KBM-7 (cell line): ENCODE measurements at regions not wholly inside any gene's neighbourhood (a gene's known extent, or its start where the extent isn't known, plus 50 kb on each side); places are given as distances from the start of the nearest gene placed in this dataset.
"Not testable (repeated sequence)": the region's sequence is repeated elsewhere in the genome, so short reads cannot be mapped to it uniquely, and the experiment has no call there.

Source experiments
- DNase-seq: peaks from one replicate; pipeline ENCODE4 v3.0.0-alpha.2; 2015
- in situ Hi-C: fragments of 300-500 bp; cut with MboI; formaldehyde crosslinking; loops from 2 replicates; pipeline ENCODE4 v1.14.3; 2020; ENCODE audit warnings: low sequenced_read_pairs, low pct_unique_long_range_greater_than_20kb, mixed read lengths

DNA sequence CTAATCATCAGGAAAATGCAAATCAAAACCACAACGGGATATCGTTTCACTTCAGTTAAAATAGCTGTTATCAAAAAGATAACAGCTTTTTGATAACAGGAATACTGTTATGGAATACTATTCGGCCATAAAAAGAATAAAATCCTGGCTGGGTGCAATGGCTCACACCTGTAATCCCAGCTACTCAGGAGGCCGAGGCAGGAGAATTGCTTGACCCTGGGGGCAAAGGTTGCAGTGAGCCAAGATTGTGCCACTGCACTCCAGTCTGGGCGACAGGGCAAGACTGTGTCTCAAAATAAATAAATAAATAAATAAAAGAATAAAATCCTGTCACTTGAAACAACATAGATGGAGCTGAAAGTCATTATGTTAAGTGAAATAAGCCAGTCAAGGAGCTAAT, 178.1 kb upstream of the TSC22D2 start:
- DNase-seq: no peak
- in situ Hi-C loops: no loop called here

DNA sequence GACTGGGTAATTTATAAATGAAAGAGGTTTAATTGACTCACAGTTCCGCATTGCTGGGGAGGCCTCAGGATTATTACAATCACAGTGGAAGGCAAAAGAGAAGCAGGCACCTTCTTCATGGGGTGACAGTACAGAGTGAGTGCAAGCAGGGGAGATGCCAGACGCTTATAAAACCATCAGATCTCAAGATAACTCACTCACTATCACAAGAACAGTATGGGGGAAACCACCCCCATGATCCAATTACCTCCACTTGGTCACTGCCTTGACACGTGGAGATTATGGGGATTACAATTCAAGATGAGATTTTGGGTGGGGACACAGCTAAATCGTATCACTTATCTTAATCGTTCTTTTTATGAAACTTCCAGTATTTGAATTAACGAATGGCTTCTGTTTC, 179.5 kb upstream of the TSC22D2 start:
- in situ Hi-C loops, DNase-seq: not testable (repeated sequence)

DNA sequence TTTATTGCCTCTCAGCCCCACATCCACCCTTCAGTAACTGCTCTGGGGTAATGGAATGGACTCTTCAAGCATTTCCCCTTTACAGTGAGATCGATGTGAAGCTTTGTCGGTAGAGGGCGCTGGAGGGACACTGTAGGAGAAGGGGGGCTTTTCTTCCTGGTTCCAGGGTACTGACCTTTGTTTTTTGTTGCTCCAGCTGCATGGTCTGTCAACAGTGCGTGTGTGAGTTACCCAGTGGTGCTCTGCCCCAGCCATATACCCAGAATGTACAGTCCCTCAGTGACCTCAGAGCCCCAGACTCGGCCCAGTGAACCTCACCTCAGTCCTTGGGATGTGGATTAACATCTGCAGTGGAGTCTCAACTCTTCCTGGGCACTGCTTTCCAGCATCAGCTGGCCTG, 180.3 kb upstream of the TSC22D2 start:
- peak; percentile 73 for DNase-seq
- in situ Hi-C loops: no loop called here

DNA sequence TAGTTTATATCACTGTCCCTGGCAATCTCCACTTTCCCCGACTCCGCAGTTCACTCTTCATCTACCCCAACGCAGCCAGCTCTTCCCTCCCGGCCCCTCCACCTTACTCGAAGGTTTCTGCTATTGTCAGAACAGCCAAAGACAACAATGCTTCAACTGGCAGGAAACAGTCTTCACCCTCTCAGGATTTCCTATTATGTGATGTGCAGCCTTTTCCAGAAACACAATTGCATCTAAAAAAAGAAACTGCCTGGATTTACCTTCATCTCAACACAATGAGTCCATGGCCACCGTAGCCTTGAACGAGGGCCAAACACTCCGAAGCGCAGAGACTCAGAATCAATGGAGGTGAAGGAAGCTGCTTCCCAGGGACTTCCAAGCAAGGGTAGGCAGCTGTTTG, 182.1 kb upstream of the TSC22D2 start:
- in situ Hi-C loops: no loop called here
- DNase-seq: no peak

DNA sequence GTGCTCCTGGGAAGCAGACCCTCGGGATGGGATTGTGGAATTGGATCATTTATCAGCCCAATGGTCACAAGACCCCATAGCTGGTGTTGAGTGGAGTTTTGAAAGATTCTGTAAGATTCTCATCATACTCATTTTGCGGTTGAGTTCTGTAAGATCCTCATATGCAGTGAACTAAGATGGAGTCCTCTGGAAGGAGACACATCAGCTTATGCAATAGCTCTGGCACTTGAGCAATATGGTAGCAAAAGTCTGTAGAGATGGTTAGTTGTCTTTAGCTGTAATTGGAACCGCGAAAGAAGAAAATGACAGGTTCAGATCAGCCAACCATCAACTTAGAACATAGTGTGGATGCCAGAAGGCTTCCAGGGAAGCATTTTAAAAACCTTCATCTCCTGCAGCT, 184.5 kb upstream of the TSC22D2 start:
- in situ Hi-C loops: loop anchor here (25.0 kb wide), 1 partner anchor 261 kb away; the partner anchor contains the start of gene PFN2
- DNase-seq: no peak

DNA sequence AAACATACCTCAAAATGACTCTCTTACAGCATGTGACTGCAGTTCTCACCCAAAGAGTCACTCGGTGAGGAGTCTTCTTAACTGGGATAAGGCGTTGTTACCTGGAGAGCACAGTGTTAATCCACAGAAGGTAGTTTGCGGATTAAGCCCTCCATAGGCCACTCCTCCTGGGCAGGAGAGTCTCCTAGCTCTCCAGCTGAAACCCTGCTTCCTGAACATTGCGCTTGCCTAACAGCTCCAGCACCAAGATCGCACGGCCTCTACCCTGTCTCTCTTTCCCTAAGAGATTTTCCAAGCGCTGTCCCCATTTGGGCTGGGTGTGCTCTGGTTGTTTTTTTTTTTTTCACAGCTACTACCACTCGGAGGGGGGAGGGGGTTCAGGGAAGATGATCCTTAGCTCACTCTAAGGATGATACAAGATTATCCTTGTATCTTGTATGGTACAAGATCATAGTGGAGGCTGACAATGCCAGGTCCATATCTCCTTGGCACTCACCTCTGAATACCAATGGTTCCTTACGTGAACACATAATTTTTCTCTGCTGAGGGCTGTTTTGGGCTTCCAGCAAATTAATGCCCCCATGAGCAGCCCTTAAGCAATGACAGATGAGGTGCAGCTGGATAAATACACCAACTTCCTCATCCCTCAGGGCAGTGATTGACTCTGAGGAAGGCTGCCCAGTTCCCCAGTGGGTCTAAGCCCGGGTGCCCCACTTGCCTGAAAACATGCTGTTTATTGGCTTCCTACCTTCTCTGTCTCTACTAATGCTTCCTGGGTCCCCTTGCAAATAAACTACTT, 185.2 kb upstream of the TSC22D2 start:
- DNase-seq: peak; percentile 35
- in situ Hi-C loops: loop anchor here (25.0 kb wide), 1 partner anchor 261 kb away; the partner anchor contains the start of gene PFN2

DNA sequence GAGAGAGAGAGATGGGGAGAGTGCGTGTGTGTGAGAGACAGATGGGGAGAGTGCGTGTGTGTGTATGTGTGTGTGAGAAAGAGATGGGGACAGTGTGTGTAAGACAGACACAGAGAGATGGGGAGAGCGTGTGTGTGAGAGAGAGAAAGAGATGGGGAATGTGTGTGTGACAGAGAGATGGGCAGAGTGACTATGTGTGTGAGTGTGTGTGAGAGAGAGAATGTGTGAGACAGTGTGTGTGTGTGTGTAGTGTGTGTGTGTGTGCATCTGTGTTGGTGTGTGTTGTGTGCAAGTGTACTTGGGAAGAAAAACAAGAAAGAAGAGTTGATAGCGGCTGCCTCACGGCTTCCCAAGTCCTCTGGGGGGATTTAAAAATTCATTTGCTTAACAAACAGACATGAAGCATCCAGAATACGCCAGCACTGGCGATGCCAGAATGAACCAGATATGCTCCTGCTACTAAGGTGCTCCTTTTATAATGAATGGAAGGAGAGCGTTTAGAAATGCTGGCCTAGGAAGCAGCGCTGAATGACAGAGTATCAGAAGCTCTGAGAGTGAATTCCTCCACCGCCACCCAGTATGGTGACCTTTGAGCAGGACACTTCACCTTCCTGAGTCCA, 186.1 kb upstream of the TSC22D2 start:
- in situ Hi-C loops: loop anchor here (25.0 kb wide), 1 partner anchor 260 kb away; the partner anchor contains the start of gene PFN2
- DNase-seq: no peak

DNA sequence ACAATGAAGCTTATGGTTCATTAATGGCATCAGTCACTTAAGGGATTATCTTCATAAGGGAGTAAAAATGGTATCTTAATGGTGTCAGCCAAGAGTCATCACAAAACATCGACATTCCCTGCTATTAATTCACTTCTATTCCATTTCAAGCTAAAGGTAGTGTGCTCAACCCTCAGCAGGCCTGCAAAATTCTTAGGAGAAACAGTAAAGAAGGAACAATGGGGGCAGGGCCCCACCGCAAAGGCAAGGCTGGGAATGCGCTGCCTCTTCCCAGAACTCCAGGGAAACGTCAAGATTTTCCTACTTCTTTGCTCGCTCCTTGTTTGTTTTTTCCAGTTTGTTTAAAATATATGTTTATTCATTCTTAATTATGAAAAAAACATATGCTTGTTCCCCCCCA, 187.3 kb upstream of the TSC22D2 start:
- in situ Hi-C loops: loop anchor here (25.0 kb wide), 1 partner anchor 258 kb away; the partner anchor contains the start of gene PFN2
- no peak for DNase-seq

DNA sequence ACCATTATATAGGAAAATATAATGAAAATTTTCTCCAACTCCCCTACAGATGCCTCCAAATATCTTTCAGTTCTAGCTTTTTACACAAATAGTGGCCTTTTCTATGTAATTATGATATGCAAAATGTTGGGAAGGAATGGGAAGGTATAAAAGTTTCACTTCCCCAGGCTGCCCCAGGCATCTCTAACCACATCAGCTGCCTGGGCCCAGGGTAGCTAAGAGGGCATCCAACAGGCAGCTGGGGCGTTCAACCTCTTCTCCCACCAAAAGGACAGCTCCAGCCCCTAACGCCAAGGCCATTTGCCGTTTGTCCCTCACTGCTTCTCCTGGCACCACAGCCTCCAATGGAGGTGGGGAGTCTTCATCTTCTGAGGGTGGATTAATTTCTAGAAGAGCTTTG, 188.1 kb upstream of the TSC22D2 start:
- no peak for DNase-seq
- in situ Hi-C loops: loop anchor here (25.0 kb wide), 1 partner anchor 258 kb away; the partner anchor contains the start of gene PFN2

DNA sequence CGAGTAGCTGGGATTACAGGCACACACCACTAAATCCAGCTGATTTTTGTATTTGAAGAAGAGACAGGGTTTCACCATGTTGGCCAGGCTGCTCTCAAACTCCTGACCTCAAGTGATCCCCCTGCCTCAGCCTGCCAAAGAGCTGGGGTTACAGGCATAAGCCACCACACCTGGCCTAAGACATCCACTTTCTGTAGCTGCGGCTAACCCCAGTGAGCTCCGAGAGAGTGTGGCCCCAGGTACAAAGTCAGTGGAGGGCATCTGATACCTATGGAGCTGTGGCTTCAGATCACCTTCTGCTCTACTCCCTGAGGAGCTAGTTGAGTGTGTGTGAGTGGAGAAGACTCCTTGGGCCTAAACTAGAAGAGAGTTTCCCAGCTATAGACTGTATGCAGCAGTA, 189.3 kb upstream of the TSC22D2 start:
- in situ Hi-C loops: loop anchor here (25.0 kb wide), 1 partner anchor 257 kb away; the partner anchor contains the start of gene PFN2
- DNase-seq: no peak

DNA sequence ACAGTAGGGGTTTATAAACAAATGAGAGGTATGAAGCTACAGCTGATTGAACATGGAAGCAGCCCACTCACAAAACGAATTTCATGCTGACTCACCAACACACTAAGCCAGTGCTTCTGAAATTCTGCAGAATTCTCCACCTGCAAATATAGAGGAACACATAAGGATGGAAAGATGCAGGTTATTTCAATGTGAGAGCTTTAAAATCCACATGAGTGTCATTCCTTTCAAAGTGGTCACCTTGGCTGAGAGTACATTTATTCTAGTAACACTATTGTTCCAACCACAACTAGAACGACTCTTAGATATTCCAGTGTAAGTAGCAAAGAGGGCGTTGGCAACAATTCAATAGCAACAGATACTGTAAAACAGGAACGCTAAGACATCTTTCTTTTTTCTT, 189.9 kb upstream of the TSC22D2 start:
- in situ Hi-C loops: loop anchor here (25.0 kb wide), 1 partner anchor 256 kb away; the partner anchor contains the start of gene PFN2
- DNase-seq: no peak

DNA sequence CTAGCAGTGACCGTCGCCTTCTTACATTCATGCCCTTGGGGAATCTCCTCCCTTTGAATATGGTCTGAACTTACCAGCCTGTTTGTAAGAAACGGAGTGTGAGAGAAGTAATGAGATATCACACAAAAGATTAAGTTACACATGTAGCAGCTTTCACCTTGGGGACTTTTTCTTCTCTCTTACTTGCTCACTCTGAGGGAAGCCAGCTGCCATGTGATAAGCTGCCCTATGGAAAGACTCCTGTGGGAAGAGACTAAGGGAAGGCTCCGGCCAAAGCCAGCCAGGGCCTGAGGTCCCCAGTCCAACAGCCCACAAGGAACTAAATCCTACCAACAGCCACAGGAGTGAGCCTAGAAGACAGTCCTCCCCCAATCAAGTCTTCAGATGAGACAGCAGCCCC, 190.4 kb upstream of the TSC22D2 start:
- in situ Hi-C loops: loop anchor here (25.0 kb wide), 1 partner anchor 255 kb away; the partner anchor contains the start of gene PFN2

DNA sequence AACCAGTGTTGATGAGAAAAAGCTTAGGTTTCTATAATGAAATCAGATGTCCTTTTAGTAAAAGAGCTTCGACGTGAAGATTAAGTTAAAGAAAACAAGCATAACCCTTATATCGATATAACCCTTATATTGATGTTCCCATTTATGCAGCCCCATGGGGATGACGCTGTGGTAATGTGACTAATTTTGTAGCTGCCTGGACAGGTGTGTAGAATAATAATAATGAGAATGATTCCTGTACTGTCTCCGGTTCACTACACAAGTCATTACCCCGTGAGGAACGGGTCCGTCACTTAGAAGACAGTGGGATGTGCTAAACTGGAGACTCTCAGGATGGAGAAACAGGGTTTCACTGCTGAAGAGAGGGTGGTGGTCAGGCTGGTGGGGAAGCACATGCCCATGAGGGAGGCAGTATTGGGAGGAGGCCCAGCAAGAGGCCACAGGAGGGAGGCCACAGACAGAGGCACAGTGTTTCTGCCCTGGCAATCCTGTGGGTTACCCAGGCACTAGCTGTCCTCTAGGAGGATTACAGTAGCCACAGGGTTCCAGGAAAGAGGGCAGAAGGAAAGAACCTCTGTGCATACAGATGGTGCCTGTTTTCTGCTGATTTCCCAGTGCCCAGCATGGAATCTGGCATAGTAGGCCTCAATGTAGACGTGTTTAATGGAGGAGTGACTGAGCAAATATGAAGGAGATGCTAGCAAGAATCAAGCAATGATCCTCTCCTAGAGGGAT, 191.1 kb upstream of the TSC22D2 start:
- in situ Hi-C loops: loop anchor here (25.0 kb wide), 1 partner anchor 255 kb away; the partner anchor contains the start of gene PFN2
- no peak for DNase-seq

More for the DNA sequence above, 190.4 kb upstream of the TSC22D2 start:
- DNase-seq: no peak

DNA sequence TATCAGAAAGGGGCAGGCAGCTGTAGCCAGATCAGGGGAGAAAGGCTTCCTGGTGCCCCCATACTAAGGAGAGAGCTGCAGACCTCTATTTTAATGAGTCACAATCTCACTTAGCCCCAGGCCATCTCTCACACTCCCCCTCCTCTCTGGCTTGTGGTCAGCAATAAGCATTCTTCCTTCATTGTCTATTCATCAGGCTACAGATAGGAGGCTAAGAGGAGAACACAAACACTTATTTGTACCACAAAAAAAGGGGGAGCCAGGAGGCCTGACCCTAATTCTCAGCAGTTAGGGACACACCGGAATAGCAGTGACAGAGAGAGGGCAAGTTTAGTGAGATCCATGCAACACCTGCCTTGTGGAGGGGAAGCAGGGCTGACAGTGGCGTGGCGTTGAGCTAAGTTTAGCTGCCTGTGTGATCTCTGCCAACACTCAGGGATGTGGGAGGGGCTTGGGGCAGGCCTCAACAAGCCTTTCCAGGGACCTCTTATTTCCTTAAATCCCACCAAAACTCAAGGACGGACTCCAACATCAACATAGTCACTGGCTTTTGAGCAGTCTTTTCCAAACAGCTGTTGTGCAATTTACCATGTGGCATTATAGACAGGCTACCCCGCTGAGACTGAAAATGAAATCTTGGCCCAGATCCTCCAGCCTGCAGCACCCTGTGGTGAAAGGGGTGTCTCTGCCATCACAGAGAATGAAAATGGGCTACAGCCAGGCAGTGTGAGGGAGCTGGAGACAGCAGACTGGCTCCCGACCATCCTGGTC, 191.9 kb upstream of the TSC22D2 start:
- peak; percentile 12 for DNase-seq
- in situ Hi-C loops: loop anchor here (25.0 kb wide), 1 partner anchor 254 kb away; the partner anchor contains the start of gene PFN2

DNA sequence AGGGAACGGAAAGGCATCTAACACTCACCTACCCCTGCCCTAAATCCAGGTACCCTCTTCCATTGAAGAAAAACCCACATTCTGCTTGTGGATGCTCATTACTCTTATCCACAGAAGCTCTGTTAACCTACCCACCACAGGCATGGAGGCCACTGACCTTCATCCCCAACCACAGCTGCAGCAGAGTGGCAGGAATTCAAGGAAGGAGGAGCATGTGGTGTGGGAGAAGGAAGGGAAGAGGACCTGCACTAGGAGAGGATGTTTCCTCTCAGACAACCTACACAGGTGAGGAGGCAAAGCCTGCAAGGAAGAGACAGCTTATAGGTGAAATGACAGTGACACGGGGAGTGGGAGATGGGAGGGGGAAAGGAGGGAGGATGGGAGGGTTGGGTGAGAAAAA, 192.5 kb upstream of the TSC22D2 start:
- in situ Hi-C loops: loop anchor here (25.0 kb wide), 1 partner anchor 253 kb away; the partner anchor contains the start of gene PFN2
- DNase-seq: no peak

DNA sequence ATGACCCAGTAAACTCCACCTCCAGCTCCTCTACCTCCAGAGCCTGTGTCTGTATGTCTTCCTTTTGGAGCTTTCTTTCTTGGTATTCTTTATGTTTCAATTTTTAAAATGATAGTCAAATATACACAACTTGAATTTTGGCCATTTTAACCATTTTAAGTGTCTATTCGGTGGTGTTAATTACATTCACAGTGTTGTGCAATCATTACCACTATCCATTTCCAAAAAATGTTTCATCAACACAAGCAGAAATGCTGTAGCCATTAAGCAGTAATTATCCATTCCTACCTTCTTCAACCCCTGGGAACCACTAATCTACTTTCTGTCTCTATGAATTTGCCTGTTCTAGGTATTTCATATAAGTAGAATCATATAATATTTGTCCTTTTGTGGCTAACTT, 194.5 kb upstream of the TSC22D2 start:
- no peak for DNase-seq
- in situ Hi-C loops: loop anchor here (25.0 kb wide), 1 partner anchor 251 kb away; the partner anchor contains the start of gene PFN2

DNA sequence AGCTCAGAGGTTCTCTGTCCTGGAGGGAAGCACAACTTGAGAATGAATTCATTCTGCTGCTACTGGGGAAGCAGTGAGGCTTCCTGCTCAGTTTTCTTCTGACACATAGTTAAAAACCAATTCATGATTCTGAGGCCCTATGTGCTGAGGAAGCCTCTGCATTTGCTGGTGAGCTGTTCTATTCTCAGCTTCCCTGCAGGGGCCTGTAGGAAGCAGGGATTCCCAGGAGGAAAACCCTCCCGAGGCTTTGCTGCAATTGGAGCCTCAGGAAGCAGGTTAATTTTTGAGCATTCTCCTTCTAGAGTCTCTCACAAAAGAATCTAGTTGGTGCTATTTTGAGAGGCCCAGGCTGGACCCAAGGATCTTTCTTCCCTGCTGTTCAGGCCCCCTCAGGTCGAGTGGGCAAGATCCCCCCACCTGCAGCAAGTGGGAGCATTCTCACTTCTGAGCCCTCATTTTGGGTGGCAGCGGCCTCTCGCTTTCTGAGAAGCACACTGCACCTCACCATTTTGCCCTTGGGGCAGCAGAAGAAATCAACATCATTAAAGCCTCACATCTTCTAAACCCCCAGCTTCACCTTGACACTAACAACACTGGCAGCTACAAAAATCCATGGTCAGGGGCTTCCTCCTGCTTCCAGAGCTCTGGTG, 197.5 kb upstream of the TSC22D2 start:
- DNase-seq: no peak
- in situ Hi-C loops: loop anchor here (25.0 kb wide), 1 partner anchor 248 kb away; the partner anchor contains the start of gene PFN2

DNA sequence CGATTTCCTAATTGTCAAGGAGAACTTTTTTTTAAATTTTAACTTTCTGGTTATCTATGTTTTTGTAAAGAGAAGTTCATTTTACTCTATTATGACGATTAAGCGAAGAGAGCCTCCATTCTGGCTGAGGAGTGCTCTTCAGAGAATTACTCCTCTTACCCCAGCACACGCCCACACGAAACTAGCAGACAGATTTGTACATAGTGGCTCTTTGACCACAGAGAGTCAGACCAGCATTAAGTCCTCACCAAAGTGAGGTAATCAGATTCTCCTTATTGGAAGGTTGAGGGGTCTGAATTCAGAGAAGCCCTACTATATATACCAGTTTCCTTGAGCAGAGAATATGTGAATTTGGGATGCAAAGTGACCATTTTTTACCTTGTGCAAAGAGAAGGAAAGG, 204.8 kb upstream of the TSC22D2 start:
- in situ Hi-C loops: loop anchor here (25.0 kb wide), 1 partner anchor 241 kb away; the partner anchor contains the start of gene PFN2
- DNase-seq: no peak
